Jurkat, Clone E6-1 (cell line): ENCODE measurements at regions not wholly inside any gene's neighbourhood (a gene's known extent, or its start where the extent isn't known, plus 50 kb on each side); places are given as distances from the start of the nearest gene placed in this dataset.
"Not testable (repeated sequence)": the region's sequence is repeated elsewhere in the genome, so short reads cannot be mapped to it uniquely, and the experiment has no call there.

Source experiments
- DNase-seq: peaks from one replicate; pipeline ENCODE4 v3.0.0-alpha.2; 2011; ENCODE audit warnings: low read depth, low spot score
- H3K4me3 ChIP-seq: 2 replicates; pipeline ENCODE4 v1.5.1; 2011; ENCODE audit warnings: mild to moderate bottlenecking, low read length, control low read depth, moderate library complexity

- no peak overlapping the region for H3K4me3 ChIP-seq
- DNase-seq: no peak
Observed at GRCh38 chr1:65525266-65526048, 105.0 kb downstream of the LEPR start.

DNA sequence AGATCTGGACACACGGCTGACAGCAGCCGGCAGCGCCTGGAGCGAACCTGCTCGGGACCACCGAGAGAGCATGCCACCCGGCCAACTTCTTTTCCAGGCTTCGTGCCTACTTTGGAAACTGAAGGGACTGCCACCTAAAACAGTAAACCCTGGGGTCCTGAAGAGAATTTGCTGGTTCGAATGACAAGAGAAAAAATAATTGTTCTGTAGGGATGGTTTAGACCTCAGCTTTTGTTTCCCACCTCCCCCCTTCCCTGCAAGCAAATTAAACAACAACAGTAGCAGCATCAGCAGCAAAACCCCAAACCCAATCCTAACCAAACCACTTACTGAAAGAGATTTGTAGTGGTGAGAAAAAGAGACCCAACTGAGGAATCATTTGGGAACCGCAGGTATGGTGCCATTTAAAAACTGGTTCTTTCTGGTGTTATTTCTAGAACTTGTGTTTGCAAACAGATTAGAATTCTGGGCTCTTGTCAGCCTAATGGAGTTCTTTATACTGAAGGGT, 105.6 kb downstream of the LEPR start:
- no peak for DNase-seq
- H3K4me3 ChIP-seq: no peak overlapping the region

GRCh38 chr1:65527190-65527589, 106.7 kb downstream of the LEPR start:
- H3K4me3 ChIP-seq: no peak overlapping the region
- no peak for DNase-seq

DNA sequence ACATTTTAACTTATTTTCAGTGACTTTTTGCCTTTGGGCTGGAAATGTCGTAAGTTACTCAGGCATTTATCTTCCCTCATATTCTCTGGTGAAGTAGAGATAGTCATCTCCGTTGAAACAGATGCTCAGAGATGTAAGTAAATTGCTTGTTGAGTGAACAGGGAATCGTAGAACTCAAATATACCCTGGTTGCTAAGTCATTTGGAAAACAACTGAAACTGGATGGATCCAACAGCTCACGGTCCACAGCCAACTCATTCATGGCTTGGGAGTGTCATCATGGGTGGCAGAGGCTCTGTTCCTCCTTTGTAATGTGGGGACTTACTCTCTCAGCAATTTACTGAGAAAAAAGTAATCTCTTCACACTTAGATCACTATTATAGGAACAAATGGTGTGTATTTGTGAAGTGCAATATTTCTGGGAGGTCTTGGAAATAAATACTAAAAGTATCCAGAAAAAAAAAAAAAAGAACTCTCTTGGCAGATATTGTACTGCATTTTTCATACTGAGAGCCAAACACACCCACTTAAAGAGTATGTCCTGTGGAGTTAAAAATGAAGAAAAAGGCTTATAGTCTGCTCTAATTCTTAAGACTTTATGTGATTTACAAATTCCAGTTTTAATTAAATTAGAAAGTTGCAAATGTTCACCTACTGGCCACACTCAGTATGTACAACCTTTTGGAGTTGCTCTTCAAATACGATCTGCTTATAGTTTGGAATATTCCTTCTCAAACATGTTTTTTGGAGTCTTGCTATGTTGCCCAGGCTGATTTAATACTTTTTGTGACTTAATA, 107.4 kb downstream of the LEPR start:
- no peak overlapping the region for H3K4me3 ChIP-seq
- DNase-seq: no peak

- no peak overlapping the region for H3K4me3 ChIP-seq
- no peak for DNase-seq
Observed at GRCh38 chr1:65531972-65532570, 111.6 kb downstream of the LEPR start.

GRCh38 chr1:65535981-65536380, 115.5 kb downstream of the LEPR start:
- DNase-seq: no peak
- H3K4me3 ChIP-seq: no peak overlapping the region

DNA sequence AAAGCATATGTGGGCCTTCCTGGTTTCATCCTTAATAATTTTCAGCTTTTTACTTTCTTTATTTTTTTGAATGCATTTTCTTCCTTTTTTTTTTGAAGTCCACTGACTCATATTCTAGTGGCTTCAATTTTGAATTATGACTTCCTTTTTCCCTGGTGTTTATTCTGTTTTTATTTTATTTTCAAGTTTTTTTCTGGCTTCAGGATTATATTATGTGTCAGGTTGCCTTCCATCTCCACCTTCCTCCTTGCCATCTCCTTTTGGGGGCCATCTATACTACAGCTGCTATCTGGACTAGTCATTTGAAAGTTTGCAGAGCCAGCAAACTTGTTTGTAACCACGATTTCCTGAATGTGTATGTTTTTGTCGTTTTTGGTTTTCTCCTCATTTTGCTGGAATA, 117.6 kb downstream of the LEPR start:
- no peak overlapping the region for H3K4me3 ChIP-seq
- DNase-seq: no peak

DNA sequence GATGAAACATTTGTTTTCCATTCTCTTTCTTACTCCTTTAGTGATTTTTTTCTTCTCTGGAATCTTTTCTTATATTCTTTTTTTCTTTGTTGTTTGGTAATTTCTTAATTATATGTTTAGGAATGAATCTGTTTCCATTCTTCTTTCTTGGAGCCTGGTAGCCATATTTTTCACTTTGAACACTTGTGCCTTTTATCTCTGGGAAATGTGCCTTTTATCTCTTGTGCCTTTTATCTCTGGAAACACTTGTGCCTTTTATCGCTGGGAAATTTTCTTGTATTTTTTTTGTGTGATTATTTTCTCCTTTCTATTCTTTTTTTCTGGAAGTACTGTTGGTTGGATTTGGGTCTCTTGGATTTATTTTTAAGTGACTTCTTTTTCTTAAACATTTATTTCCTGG, 118.2 kb downstream of the LEPR start:
- H3K4me3 ChIP-seq: no peak overlapping the region
- DNase-seq: no peak

DNA sequence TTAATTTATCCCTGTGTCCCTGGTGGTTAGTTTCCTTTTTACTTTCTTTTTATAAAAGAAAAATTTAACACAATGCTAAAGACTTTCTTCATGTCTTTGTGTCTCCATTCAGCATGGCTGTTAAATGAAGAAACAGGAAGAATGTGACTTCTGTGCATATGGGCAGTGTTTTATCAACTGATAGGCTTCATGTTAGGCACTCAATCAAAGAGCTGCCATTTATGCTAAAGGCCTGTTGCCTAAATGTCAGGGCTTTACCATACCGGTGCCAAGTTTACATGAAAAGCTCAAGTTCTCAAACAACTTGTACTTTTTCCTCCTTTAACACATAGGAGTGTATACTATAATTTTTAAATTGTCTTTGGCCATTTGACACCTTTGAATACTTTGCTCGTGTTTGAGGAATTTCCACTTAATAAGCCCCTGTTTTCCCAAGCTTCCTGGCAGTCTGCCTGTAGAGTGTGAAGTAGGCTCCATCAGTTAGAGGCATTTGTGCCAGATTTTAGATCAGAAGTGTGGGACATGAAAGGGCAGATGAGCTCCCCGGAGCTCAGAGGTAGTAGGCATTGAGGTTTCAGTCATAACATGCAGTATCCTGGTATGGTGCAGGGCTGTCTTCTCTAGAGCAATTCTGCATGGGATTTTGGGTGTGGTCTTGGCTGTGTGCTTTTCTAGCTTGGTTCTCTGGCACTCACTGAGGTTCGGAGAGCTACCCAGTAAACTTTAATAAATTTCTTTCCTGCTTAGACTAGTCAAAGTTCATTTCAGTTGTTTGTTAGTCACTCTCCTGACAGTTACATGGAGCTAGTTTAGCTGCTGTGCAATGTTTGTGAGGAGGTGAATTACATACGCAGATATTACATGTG, 119.0 kb downstream of the LEPR start:
- H3K4me3 ChIP-seq: no peak overlapping the region
- no peak for DNase-seq

GRCh38 chr1:65541161-65541560, 120.7 kb downstream of the LEPR start:
- DNase-seq: no peak
- H3K4me3 ChIP-seq: no peak overlapping the region

- no peak overlapping the region for H3K4me3 ChIP-seq
- no peak for DNase-seq
Observed at GRCh38 chr1:65541865-65542264, 121.4 kb downstream of the LEPR start.

DNA sequence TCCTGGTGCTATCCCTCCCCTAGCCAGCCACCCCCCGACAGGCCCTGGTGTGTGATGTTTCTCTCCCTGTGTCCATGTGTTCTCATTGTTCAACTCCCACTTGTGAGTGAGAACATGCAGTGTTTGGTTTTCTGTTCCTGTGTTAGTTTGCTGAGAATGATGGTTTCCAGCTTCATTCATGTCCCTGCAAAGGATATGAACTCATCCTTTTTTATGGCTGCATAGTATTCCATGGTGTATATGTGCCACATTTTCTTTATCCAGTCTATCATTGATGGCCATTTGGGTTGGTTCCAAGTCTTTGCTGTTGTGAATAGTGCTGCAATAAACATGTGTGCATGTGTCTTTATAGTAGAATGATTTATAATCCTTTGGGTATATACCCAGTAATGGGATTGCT, 122.1 kb downstream of the LEPR start:
- DNase-seq, H3K4me3 ChIP-seq: not testable (repeated sequence)

DNA sequence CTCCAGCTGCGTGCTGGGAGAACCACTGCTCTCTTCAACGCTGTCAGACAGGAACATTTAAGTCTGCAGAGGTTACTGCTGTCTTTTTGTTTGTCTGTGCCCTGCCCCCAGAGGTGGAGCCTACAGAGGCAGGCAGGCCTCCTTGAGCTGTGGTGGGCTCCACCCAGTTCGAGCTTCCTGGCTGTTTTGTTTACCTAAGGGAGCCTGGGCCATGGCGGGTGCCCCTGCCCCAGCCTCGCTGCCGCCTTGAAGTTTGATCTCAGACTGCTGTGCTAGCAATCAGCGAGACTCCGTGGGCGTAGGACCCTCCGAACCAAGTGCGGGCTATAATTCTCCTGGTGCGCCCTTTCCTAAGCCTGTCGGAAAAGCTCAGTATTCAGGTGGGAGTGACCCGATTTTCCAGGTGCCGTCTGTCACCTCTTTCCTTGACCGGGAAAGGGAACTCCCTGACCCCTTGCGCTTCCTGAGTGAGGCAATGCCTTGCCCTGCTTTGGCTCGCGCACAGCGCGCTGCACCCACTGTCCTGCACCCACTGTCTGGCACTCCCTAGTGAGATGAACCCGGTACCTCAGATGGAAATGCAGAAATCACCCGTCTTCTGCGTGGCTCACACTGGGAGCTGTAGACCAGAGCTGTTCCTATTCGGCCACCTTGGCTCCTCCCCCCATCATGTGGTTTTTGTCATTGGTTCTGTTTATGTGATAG, 130.0 kb downstream of the LEPR start:
- H3K4me3 ChIP-seq, DNase-seq: not testable (repeated sequence)

DNA sequence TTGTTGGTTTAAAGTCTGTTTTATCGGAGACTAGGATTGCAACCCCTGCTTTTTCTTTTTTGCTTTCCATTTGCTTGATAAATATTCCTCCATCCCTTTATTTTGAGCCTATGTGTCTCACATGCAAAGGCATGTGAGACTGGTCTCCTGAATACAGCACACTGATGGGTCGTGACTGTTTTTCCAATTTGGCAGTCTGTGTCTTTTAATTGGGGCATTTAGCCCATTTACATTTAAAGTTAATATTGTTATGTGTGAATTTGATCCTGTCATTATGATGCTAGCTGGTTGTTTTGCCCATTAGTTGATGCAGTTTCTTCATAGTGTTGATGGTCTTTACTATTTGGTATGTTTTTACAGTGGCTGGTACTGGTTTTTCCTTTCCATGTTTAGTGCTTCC, 132.0 kb downstream of the LEPR start:
- not testable (repeated sequence) for H3K4me3 ChIP-seq, DNase-seq

- not testable (repeated sequence) for H3K4me3 ChIP-seq, DNase-seq
Observed at GRCh38 chr1:65554086-65554764, 133.8 kb downstream of the LEPR start.

- DNase-seq: no peak
Observed at GRCh38 chr1:65554829-65555228, 134.4 kb downstream of the LEPR start.

GRCh38 chr1:65558215-65558614, 137.7 kb downstream of the LEPR start:
- H3K4me3 ChIP-seq: no peak overlapping the region
- DNase-seq: no peak

More at GRCh38 chr1:65554829-65555228, 134.4 kb downstream of the LEPR start:
- no peak overlapping the region for H3K4me3 ChIP-seq

DNA sequence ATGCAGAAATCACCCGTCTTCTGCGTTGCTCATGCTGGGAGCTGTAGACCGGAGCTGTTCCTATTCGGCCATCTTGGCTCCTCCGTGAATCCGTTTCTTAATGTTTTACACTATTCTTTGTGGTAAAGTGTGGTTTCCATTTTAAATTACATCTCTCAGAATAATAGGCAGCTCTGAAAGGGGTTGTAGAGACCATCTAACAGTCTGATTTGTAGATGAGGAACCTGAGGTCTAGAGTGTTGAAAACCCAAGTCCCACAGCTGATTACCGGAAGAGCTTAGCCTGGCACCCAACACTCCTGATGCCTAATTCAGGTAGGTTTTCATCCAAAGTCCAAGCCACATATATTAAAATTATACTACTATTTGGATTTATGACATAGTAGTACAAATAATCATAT, 144.0 kb downstream of the LEPR start:
- no peak overlapping the region for H3K4me3 ChIP-seq
- DNase-seq: no peak
